Transverse colon (tissue), 4 donors: ENCODE measurements at regions not wholly inside any gene's neighbourhood (a gene's known extent, or its start where the extent isn't known, plus 50 kb on each side); places are given as distances from the start of the nearest gene placed in this dataset.

Source experiments
- DNase-seq: peaks from one replicate; pipeline ENCODE4 v3.0.0-alpha.2; 2019
- H3K27ac ChIP-seq, 4 donors: fragments of 200-600 bp; sonication (generic); 2 replicates each; pipeline ENCODE4 v1.5.1; 2016 to 2018; ENCODE audit warnings: inconsistent platforms in 4 of 4
- H3K27me3 ChIP-seq: fragments of 200-600 bp; sonication (generic); 2 replicates; pipeline ENCODE4 v1.5.1; 2017; ENCODE audit warnings: inconsistent platforms
- H3K36me3 ChIP-seq, 4 donors: fragments of 200-600 bp; sonication (generic); 2 replicates each; pipeline ENCODE4 v1.5.1; 2017 to 2019; ENCODE audit warnings: inconsistent platforms in 4 of 4
- H3K4me1 ChIP-seq, 4 donors: fragments of 200-600 bp; sonication (generic); 2 replicates each; pipeline ENCODE4 v1.5.1; 2017 to 2020; ENCODE audit warnings: inconsistent platforms in 4 of 4
- H3K4me3 ChIP-seq, 4 donors: fragments of 200-600 bp; sonication (generic); 1 replicate in 1 of 4; 2 replicates in 3 of 4; pipeline versions ENCODE4 v1.5.1 to v1.6.1; 2017 to 2019; ENCODE audit warnings: inconsistent platforms in 4 of 4
- H3K9me3 ChIP-seq, 2 donors: fragments of 200-600 bp; sonication (generic); 2 replicates each; pipeline ENCODE4 v1.5.1; 2017 to 2019; ENCODE audit warnings: inconsistent platforms in 2 of 2
- CTCF ChIP-seq, 5 experiments: fragments of 200-600 bp in 3 of 5; fragments of 450-650 bp in 2 of 5; sonication (generic) in 3 of 5; IDR thresholded peaks; 1 replicate in 2 of 5; 2 replicates in 3 of 5; pipeline ENCODE4 v1.5.1; 2016 to 2017; ENCODE audit warnings: antibody characterized with exemption in 5 of 5, inconsistent platforms in 3 of 5, mild to moderate bottlenecking in 2 of 5, moderate library complexity in 1 of 5
- EP300 ChIP-seq: sonication (generic); formaldehyde crosslinking; IDR thresholded peaks from one replicate; pipeline ENCODE4 v1.6.1; 2017; ENCODE audit warnings: antibody characterized with exemption, low read depth
- POLR2A ChIP-seq: fragments of 450-650 bp; IDR thresholded peaks from one replicate; pipeline ENCODE4 v1.6.1; 2016; ENCODE audit warnings: antibody characterized with exemption, mild to moderate bottlenecking, moderate library complexity
- POLR2AphosphoS5 ChIP-seq, 3 donors: sonication (generic); formaldehyde crosslinking; IDR thresholded peaks; one replicate each; pipeline ENCODE4 v1.6.1; 2016; ENCODE audit warnings: antibody characterized with exemption in 3 of 3
- WGBS, 2 donors: methylation state at CpG; one replicate each; pipeline ENCODE4 v1.1.5; 2018; ENCODE audit warnings: low coverage in 1 of 2; 5-methylcytosine and 5-hydroxymethylcytosine counted together
- in situ Hi-C, 4 donors: fragments of 200-750 bp; cut with MboI; loops; one replicate each; pipeline versions ENCODE4 v1.15.0 to v1.15.1; 2017; ENCODE audit warnings: low sequenced_read_pairs in 3 of 4, low pct_ligation_motif_present in 1 of 4, low pct_unique_long_range_greater_than_20kb in 1 of 4
- intact Hi-C: fragments of 100-400 bp; cut with DNase I; formaldehyde crosslinking; loops from one replicate; pipeline ENCODE4 v1.15.1; 2023; ENCODE audit warnings: low total_unique reads

DNA sequence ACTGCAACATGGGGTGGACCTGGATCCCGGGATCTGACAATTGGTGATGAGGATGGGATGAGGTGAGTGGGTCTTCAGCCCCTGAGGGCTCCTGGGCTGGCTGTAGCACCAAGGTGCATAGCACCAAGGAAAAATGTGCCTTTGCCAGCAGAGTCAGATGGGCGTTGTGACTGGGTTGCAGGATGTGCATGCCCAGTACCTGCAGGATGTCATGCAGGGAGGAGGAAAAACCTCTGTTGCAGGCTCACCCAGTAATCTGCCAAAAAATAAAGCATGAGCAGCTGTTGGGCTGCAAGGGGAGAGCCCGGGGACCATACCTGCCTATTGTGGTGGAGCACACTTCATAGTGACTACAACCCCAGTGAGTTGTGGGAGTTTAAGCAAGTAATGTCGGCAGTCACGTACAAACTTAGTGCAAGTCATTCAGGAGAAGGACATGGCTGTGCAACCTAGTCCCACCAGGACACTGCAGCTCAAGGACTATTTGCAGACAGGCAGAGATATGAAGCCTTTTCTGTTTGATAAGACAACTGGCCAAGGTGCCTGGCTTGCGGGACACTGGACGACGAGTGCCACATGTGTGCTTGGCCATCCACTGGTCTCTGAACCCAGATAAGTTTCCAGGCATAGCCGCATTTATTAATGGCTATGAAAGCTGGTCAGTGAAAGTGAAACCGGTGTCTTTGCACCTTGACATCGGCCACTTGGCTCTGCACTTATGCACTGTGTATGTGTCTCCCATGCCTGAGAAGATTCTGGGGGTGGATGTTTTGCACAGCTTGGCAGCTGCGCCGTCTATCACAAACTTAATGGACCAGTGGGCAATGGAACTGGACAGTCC lies 499.8 kb downstream of the KCNJ2 start:
- DNase-seq: no peak
- WGBS, 2 donors: 90% methylated on average over 13 of the region's 13 CpGs; no CpG with 5 or more reads in 1 of the 2 donors

DNA sequence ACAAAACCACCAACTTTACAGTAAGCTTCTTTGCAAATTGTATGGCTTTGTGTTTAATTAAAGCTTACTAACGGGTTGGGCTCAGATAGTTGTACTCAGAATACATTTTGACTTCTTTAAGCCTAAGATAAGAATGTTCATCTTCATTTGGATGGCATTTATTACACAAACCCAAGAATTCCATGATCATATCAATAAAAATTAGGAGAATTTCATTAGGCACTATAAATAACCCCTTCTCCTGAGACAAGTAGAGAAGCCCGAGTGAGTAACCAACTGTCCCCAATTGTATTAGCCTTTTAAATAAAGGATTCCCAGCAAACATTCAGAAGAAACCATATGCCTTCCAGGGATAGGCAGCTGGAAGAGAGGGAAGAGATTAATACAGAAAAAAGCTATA lies 504.7 kb downstream of the KCNJ2 start:
- intact Hi-C loops: no loop called here
- no peak overlapping the region for H3K27ac ChIP-seq

More for the DNA sequence above, 499.8 kb downstream of the KCNJ2 start:
- H3K4me1 ChIP-seq: peaks cover 0 to 10% (median 4%) of the 10 kb centered on the region in 4 donors
- in situ Hi-C loops (no loop called here), intact Hi-C loops (no loop called here)
- no peaks in the 10 kb centered on the region for H3K36me3 ChIP-seq
- no peak overlapping the region for H3K4me3 ChIP-seq
- TF ChIP-seq POLR2AphosphoS5 (IDR thresholded peaks at IDR 0.05): no peak
- peak overlapping the region in 2 of 4 donors; percentile 46 to 47 for H3K27ac ChIP-seq
- H3K27me3 ChIP-seq: no peaks in the 10 kb centered on the region
- H3K9me3 ChIP-seq: no peaks in the 10 kb centered on the region

DNA sequence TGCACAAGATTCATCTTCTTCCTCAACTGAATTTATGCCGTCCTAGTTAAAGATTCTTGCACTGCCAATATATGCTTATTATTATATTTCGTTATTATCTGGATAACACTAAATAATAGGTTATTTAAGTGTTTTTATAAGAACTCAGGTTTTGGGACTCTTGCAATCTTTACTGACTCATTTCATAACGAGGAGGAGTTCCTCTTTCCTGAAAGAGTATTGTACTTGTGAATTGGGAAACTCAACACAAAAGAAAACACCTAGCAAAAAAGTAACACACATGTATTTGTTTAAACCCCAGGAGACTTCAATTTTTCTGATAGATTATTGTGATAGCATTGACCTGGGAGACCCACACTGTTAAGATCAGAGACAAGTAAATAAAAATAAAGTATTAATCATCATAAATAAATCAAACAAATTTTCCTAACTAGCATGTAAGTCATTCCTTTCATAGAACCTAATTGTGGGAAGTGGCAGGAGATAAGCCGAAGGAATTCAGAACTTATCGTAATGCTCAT lies 505.8 kb downstream of the KCNJ2 start:
- no peak overlapping the region for H3K4me3 ChIP-seq
- no peaks in the 10 kb centered on the region for H3K4me1 ChIP-seq
- in situ Hi-C loops: no loop called here
- intact Hi-C loops: no loop called here
- no peaks in the 10 kb centered on the region for H3K36me3 ChIP-seq
- 82 to 90% methylated on average over 5 of the region's 5 CpGs for WGBS, 2 donors
- no peak for TF ChIP-seq POLR2AphosphoS5 (IDR thresholded peaks at IDR 0.05)
- TF ChIP-seq EP300: no peak
- no peak for TF ChIP-seq POLR2A
- TF ChIP-seq CTCF (IDR thresholded peaks at IDR 0.05): no peak
- H3K9me3 ChIP-seq: no peaks in the 10 kb centered on the region
- no peak overlapping the region for H3K27ac ChIP-seq
- H3K27me3 ChIP-seq: no peaks in the 10 kb centered on the region
- DNase-seq: no peak

More for the DNA sequence above, 504.7 kb downstream of the KCNJ2 start:
- Histone ChIP-seq H3K4me1 (peaks cover 0 to 2% (median under 1%) of the 10 kb centered on the region in 4 donors), H3K9me3 (no peaks in the 10 kb centered on the region), H3K4me3 (no peak overlapping the region), H3K36me3 (no peaks in the 10 kb centered on the region), H3K27me3 (no peaks in the 10 kb centered on the region)
- DNase-seq: no peak
- TF ChIP-seq EP300 (no peak), POLR2A (no peak)
- in situ Hi-C loops: no loop called here
- WGBS, 2 donors: 69 to 78% methylated on average over 2 of the region's 2 CpGs

- in situ Hi-C loops: no loop called here
- H3K27ac ChIP-seq: no peak overlapping the region
Observed at GRCh38 chr17:70677783-70678647, 508.7 kb downstream of the KCNJ2 start.

More at GRCh38 chr17:70677783-70678647, 508.7 kb downstream of the KCNJ2 start:
- no peaks in the 10 kb centered on the region for H3K27me3 ChIP-seq
- H3K4me3 ChIP-seq: no peak overlapping the region
- H3K9me3 ChIP-seq: no peaks in the 10 kb centered on the region
- intact Hi-C loops: no loop called here
- TF ChIP-seq CTCF (IDR thresholded peaks at IDR 0.05) (no peak), EP300 (no peak), POLR2A (no peak), POLR2AphosphoS5 (IDR thresholded peaks at IDR 0.05) (no peak)
- WGBS, 2 donors: 72 to 81% methylated on average over 7 to 9 of the region's 9 CpGs
- DNase-seq: no peak
- no peaks in the 10 kb centered on the region for H3K4me1 ChIP-seq
- H3K36me3 ChIP-seq: no peaks in the 10 kb centered on the region
